ENCODE measurements at regions not wholly inside any gene's neighbourhood (a gene's known extent, or its start where the extent isn't known, plus 50 kb on each side); places are given as distances from the start of the nearest gene placed in this dataset.
"Not testable (repeated sequence)": the region's sequence is repeated elsewhere in the genome, so short reads cannot be mapped to it uniquely, and the experiment has no call there.

- TF ChIP-seq CTCF (IDR thresholded peaks at IDR 0.05; ENCODE audit: low read length, missing control alignments), result no peak
- no peak overlapping the region for H3K4me3 ChIP-seq (replicated peaks; ENCODE audit: low read depth, low read length)
- DNase-seq (ENCODE audit: low read depth), result no peak
These were observed 414.1 kb upstream of the STXBP6 start for GRCh38 chr14:25464078-25464477.

GRCh38 chr14:25463480-25463879 lies 413.5 kb upstream of the STXBP6 start:
- TF ChIP-seq CTCF (IDR thresholded peaks at IDR 0.05; ENCODE audit: low read length, missing control alignments), result no peak
- H3K4me3 ChIP-seq (replicated peaks; ENCODE audit: low read depth, low read length), result no peak overlapping the region
- DNase-seq (ENCODE audit: low read depth), result no peak

GRCh38 chr14:25461780-25462179 lies 411.8 kb upstream of the STXBP6 start:
- DNase-seq (ENCODE audit: low read depth), result no peak
- no peak overlapping the region for H3K4me3 ChIP-seq (replicated peaks; ENCODE audit: low read depth, low read length)
- no peak for TF ChIP-seq CTCF (IDR thresholded peaks at IDR 0.05; ENCODE audit: low read length, missing control alignments)

- DNase-seq (ENCODE audit: low read depth), result no peak
- no peak overlapping the region for H3K4me3 ChIP-seq (replicated peaks; ENCODE audit: low read depth, low read length)
- TF ChIP-seq CTCF (IDR thresholded peaks at IDR 0.05; ENCODE audit: low read length, missing control alignments), result no peak
These were observed 394.4 kb upstream of the STXBP6 start for GRCh38 chr14:25444381-25444780.

GRCh38 chr14:25440382-25440781 lies 390.4 kb upstream of the STXBP6 start:
- DNase-seq (ENCODE audit: low read depth), result not testable (repeated sequence)

GRCh38 chr14:25436906-25437305 lies 387.0 kb upstream of the STXBP6 start:
- no peak overlapping the region for H3K4me3 ChIP-seq (replicated peaks; ENCODE audit: low read depth, low read length)
- DNase-seq (ENCODE audit: low read depth), result no peak
- TF ChIP-seq CTCF (IDR thresholded peaks at IDR 0.05; ENCODE audit: low read length, missing control alignments), result no peak

More at GRCh38 chr14:25440382-25440781, 390.4 kb upstream of the STXBP6 start:
- H3K4me3 ChIP-seq (replicated peaks; ENCODE audit: low read depth, low read length), result not testable (repeated sequence)

- no peak for DNase-seq (ENCODE audit: low read depth)
- no peak overlapping the region for H3K4me3 ChIP-seq (replicated peaks; ENCODE audit: low read depth, low read length)
- TF ChIP-seq CTCF (IDR thresholded peaks at IDR 0.05; ENCODE audit: low read length, missing control alignments), result no peak
These were observed 386.4 kb upstream of the STXBP6 start for GRCh38 chr14:25436288-25436875.

Data from fibroblast of pulmonary artery (primary cell).